T-cell (primary cell): ENCODE measurements at regions not wholly inside any gene's neighbourhood (a gene's known extent, or its start where the extent isn't known, plus 50 kb on each side); places are given as distances from the start of the nearest gene placed in this dataset.

Source experiments
- ATAC-seq, 4 experiments: fragments of 200-7000 bp in 3 of 4; fragments of 150-1000 bp in 1 of 4; cut with Tn5 transposase; replicated peaks in 1 of 4; 1 replicate in 3 of 4; 2 replicates in 1 of 4; pipeline ENCODE4 v1.10.0; 2021; ENCODE audit warnings: moderate library complexity in 3 of 4, mild to moderate bottlenecking in 2 of 4, moderate number of reproducible peaks in 1 of 4
- CTCF ChIA-PET, 2 donors: fragments of 300-600 bp; sonication (Branson Sonifier 250); formaldehyde crosslinking; loops; one replicate each; lab custom pipeline; 2022; ENCODE audit warnings: antibody characterized with exemption in 2 of 2; lab: Charles Lee
- POLR2A ChIA-PET, 2 donors: fragments of 300-600 bp; sonication (Branson Sonifier 250); formaldehyde crosslinking; loops; one replicate each; lab custom pipeline; 2022; ENCODE audit warnings: antibody characterized with exemption in 2 of 2; lab: Charles Lee
- DNase-seq, 35 experiments: peaks; one replicate each; pipeline versions ENCODE4 v3.0.0 to v3.0.0-alpha.2; 2013 to 2023
- H3K27ac ChIP-seq: one replicate; pipeline ENCODE4 v1.5.1; 2013; ENCODE audit warnings: low read length
- H3K27me3 ChIP-seq, 2 experiments: replicated peaks in 1 of 2; 1 replicate in 1 of 2; 2 replicates in 1 of 2; pipeline versions ENCODE4 v1.6.1 to v1.7.0; 2013; ENCODE audit warnings: low read length in 1 of 2, mixed read lengths in 1 of 2; ENCODE audit not compliant: control insufficient read depth in 2 of 2, insufficient read depth in 2 of 2; ENCODE audit errors: extremely low read depth in 1 of 2
- H3K36me3 ChIP-seq, 2 donors: 1 replicate in 1 of 2; 2 replicates in 1 of 2; pipeline versions ENCODE4 v1.6.1 to v1.7.0; 2013; ENCODE audit warnings: low read length in 1 of 2; ENCODE audit not compliant: control insufficient read depth in 2 of 2, insufficient read depth in 1 of 2; ENCODE audit errors: extremely low read depth in 1 of 2
- H3K4me1 ChIP-seq, 2 experiments: 1 replicate in 1 of 2; 2 replicates in 1 of 2; pipeline versions ENCODE4 v1.6.1 to v1.7.0; 2013; ENCODE audit warnings: low read length in 2 of 2, mixed read lengths in 1 of 2; ENCODE audit not compliant: insufficient read depth in 2 of 2, control insufficient read depth in 1 of 2; ENCODE audit errors: extremely low read depth in 1 of 2
- H3K4me3 ChIP-seq, 2 donors: 1 replicate in 1 of 2; 2 replicates in 1 of 2; pipeline versions ENCODE4 v1.5.1 to v1.7.0; 2013; ENCODE audit warnings: mild to moderate bottlenecking in 2 of 2, low read length in 1 of 2, moderate library complexity in 1 of 2; ENCODE audit not compliant: control insufficient read depth in 1 of 2; ENCODE audit errors: extremely low read depth in 1 of 2
- H3K9me3 ChIP-seq: 2 replicates; pipeline ENCODE4 v1.7.0; 2013
- H3K27ac Mint-ChIP-seq, 2 donors: one replicate each; pipeline ENCODE4 v1.8.0; 2020 to 2021; ENCODE audit warnings: mild to moderate bottlenecking in 2 of 2, mixed read lengths in 2 of 2
- H3K27me3 Mint-ChIP-seq, 2 donors: one replicate each; pipeline ENCODE4 v1.8.0; 2021 to 2022; ENCODE audit warnings: mixed read lengths in 2 of 2
- H3K36me3 Mint-ChIP-seq: one replicate; pipeline ENCODE4 v1.8.0; 2021; ENCODE audit warnings: mixed read lengths
- H3K4me1 Mint-ChIP-seq, 3 donors: one replicate each; pipeline ENCODE4 v1.8.0; 2020 to 2022; ENCODE audit warnings: mixed read lengths in 3 of 3, mild to moderate bottlenecking in 1 of 3
- H3K4me3 Mint-ChIP-seq, 3 donors: one replicate each; pipeline ENCODE4 v1.8.0; 2020 to 2022; ENCODE audit warnings: mild to moderate bottlenecking in 3 of 3, mixed read lengths in 3 of 3, moderate library complexity in 3 of 3
- H3K9me3 Mint-ChIP-seq, 3 donors: one replicate each; pipeline ENCODE4 v1.8.0; 2020 to 2022; ENCODE audit warnings: mixed read lengths in 3 of 3
- WGBS: methylation state at CpG from one replicate; pipeline ENCODE4 v1.1.5; 2013; ENCODE audit warnings: missing lambda C conversion rate; ENCODE audit not compliant: insufficient coverage; 5-methylcytosine and 5-hydroxymethylcytosine counted together

DNA sequence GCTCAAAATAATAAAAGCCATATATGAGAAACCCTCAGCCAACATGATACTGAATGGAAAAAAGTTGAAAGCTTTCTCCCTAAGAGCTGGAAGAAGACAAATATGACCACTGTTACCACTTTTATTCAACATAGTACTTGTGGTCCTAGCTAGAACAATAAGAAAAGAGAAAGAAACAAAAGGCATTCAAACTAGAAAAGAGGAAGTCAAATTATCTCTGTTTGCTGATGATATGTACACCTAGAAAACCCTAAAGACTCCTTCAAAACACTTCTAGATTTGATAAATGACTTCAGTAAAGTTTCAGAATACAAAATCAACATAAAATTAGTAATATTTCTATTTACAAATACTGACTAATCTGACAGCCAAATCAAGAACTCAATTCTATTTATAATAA lies 328.8 kb upstream of the GCFC2 start:
- DNase-seq (no peak), ATAC-seq (no peak)
- Mint-ChIP-seq H3K4me1 (no peaks in the 10 kb centered on the region), H3K4me3 (no peak overlapping the region), H3K27ac (no peak overlapping the region), H3K36me3 (no peaks in the 10 kb centered on the region), H3K9me3 (peaks cover 3 to 9% (median 8%) of the 10 kb centered on the region in 3 donors), H3K27me3 (no peaks in the 10 kb centered on the region)
- Histone ChIP-seq H3K27ac (no peak overlapping the region), H3K4me1 (no peaks in the 10 kb centered on the region), H3K27me3 (no peaks in the 10 kb centered on the region), H3K4me3 (no peak overlapping the region), H3K36me3 (no peaks in the 10 kb centered on the region), H3K9me3 (no peaks in the 10 kb centered on the region)
- ChIA-PET CTCF (no interaction called here), POLR2A (no interaction called here)

DNA sequence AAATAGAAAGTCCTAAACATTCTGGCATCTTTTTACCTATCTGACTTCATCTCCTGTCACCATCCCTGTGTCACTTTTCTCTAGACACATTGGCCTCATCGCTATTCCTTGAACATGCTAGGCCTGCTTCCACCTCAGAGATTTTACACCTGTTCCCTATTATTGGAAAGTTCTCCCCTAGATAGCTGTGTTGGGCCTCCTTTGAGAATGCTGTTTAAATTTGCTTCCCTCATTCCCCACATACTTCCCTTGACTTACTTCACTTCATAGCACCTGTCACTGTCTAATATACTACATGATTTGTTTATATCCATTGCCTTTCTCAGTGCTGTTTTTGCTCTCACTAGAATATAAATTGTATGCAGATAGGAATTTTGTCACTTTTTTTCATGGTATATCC lies 317.0 kb upstream of the GCFC2 start:
- Mint-ChIP-seq H3K4me3 (no peak overlapping the region), H3K9me3 (peaks cover 3 to 36% (median 15%) of the 10 kb centered on the region in 3 donors), H3K4me1 (no peaks in the 10 kb centered on the region), H3K27ac (no peak overlapping the region), H3K27me3 (no peaks in the 10 kb centered on the region), H3K36me3 (no peaks in the 10 kb centered on the region)
- ATAC-seq (no peak), DNase-seq (no peak)
- H3K4me1 ChIP-seq = no peaks in the 10 kb centered on the region
- ChIA-PET POLR2A (no interaction called here), CTCF (no interaction called here)
- H3K4me3 ChIP-seq = no peak overlapping the region
- no peaks in the 10 kb centered on the region for H3K9me3 ChIP-seq
- no peaks in the 10 kb centered on the region for H3K27me3 ChIP-seq
- H3K36me3 ChIP-seq = no peaks in the 10 kb centered on the region
- 100% methylated on average over 1 of the region's 1 CpG for WGBS
- H3K27ac ChIP-seq = no peak overlapping the region

DNA sequence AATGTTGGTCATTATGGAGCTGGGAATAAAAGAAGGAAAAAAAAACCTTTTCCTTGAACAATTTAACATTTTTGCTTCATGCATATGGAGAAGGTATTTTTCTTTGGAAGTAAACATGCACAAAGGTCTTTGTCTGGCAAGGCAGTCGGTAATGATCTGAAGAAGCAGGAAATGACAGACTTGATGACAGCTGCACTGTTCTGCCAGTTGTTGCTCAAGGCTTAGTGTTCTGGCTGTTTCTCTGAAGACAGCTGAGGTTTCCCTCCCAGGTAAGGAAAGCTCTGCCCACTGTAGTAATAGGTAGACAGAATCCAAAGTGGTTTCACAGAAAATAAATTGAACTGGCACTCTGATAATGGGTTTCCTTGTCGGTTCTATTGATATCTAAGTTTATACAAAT lies 308.4 kb upstream of the GCFC2 start:
- no peak for ATAC-seq
- no peaks in the 10 kb centered on the region for H3K27me3 Mint-ChIP-seq
- DNase-seq = no peak
- WGBS = 14% methylated on average over 1 of the region's 2 CpGs
- no peak overlapping the region for H3K27ac Mint-ChIP-seq
- ChIA-PET POLR2A (no interaction called here), CTCF (no interaction called here)
- no peak overlapping the region for H3K4me3 Mint-ChIP-seq
- H3K4me1 Mint-ChIP-seq = no peaks in the 10 kb centered on the region
- H3K4me3 ChIP-seq = no peak overlapping the region
- H3K36me3 ChIP-seq = no peaks in the 10 kb centered on the region
- H3K27me3 ChIP-seq = no peaks in the 10 kb centered on the region
- no peaks in the 10 kb centered on the region for H3K9me3 ChIP-seq
- H3K27ac ChIP-seq = no peak overlapping the region
- no peaks in the 10 kb centered on the region for H3K4me1 ChIP-seq
- H3K36me3 Mint-ChIP-seq = no peaks in the 10 kb centered on the region
- peaks cover 8 to 12% (median 12%) of the 10 kb centered on the region in 3 donors for H3K9me3 Mint-ChIP-seq

DNA sequence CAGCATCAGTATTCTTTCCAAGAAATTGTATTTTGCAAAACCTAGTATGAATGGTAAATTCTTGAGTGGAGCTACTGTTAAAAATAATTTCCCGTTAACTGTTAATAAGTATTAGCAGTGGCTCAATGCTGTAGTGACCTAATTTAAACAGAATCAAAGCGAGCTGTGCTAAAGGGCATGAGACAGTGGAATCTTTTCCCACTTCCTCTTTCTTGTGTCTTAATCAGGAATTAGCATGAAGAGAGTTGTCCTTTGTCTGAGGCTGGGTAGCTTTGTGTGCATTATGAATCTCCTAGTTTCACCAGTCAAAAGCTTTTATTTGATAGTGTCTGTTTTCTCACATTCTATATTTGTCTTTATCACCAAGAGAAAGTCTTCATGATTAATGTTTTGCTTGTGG lies 298.8 kb upstream of the GCFC2 start:
- H3K9me3 Mint-ChIP-seq = peaks cover under 1 to 8% (median 6%) of the 10 kb centered on the region in 3 donors
- no peak for ATAC-seq

DNA sequence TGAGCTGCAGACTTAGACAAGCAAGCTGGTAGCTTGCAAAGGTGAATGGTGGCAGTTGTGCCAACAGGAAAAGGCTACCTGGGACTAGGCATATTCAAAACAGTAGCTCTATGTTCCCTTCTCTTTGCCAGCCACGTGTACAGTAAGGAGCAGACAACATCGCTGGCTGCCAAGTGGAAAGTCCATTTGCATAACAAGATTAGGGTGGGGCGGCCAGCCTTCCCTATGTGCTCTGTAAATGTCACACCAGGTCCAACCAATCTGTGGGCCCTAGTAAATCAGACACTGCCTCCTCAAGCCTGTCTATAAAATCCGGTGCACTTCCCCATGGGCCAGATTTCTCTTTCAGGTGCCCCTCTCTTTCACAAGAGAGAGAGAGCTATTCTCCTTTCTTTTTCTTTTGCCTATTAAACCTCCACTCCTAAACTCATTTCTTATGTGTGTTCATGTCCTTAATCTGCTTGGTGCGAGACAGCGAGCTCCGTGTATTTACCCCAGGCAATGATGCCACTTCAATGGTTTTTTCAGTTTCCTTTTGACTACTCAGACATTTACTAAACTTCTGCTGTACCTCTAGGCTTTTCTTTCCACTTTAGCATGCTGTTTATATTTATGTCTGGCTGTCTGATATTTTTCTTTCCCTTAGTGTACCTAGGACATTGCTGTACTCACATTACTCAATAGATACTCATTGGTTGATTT lies 297.4 kb upstream of the GCFC2 start:
- POLR2A ChIA-PET = interaction anchor here in 1 of 2 donors (0.6 kb wide), 1 partner anchor 358 kb away, joined by 3 read pairs; no protein-coding TSS in a partner anchor
- no peak for DNase-seq
- no peak overlapping the region for H3K4me3 ChIP-seq
- H3K27me3 Mint-ChIP-seq = no peaks in the 10 kb centered on the region
- no peaks in the 10 kb centered on the region for H3K4me1 ChIP-seq
- H3K9me3 ChIP-seq = no peaks in the 10 kb centered on the region
- H3K4me3 Mint-ChIP-seq = no peak overlapping the region
- no peak overlapping the region for H3K27ac Mint-ChIP-seq
- no peaks in the 10 kb centered on the region for H3K4me1 Mint-ChIP-seq
- no peaks in the 10 kb centered on the region for H3K36me3 ChIP-seq
- ATAC-seq = no peak
- CTCF ChIA-PET = no interaction called here
- WGBS = 57% methylated on average over 5 of the region's 7 CpGs
- H3K36me3 Mint-ChIP-seq = no peaks in the 10 kb centered on the region
- no peaks in the 10 kb centered on the region for H3K27me3 ChIP-seq
- H3K27ac ChIP-seq = no peak overlapping the region
- H3K9me3 Mint-ChIP-seq = peaks cover 0 to 8% (median 6%) of the 10 kb centered on the region in 3 donors

More for the DNA sequence above, 298.8 kb upstream of the GCFC2 start:
- WGBS = no CpG with 5 or more reads among the region's 2 CpGs
- Mint-ChIP-seq H3K4me3 (no peak overlapping the region), H3K4me1 (no peaks in the 10 kb centered on the region), H3K27me3 (no peaks in the 10 kb centered on the region), H3K36me3 (no peaks in the 10 kb centered on the region), H3K27ac (no peak overlapping the region)
- Histone ChIP-seq H3K9me3 (no peaks in the 10 kb centered on the region), H3K27ac (no peak overlapping the region), H3K36me3 (no peaks in the 10 kb centered on the region), H3K4me3 (no peak overlapping the region), H3K4me1 (no peaks in the 10 kb centered on the region), H3K27me3 (no peaks in the 10 kb centered on the region)
- ChIA-PET CTCF (no interaction called here), POLR2A (no interaction called here)
- no peak for DNase-seq

DNA sequence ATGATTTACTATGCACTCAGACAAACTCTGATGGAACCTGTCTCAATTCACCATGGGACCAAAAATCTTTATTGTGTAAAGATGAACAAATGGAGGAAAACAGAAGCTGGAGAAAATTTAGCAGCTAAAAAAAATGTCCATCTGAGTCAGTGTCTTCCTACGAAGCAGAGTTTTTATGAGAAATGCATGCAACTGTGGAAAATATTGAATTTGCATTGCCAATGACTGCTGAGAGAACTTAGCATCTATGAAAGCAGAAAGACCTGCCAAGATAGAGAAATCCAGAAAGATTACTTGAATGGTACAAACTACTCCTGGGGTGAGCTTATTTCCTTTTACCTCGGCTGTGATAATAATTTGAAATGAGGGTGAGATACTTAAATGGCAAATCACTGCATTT lies 289.7 kb upstream of the GCFC2 start:
- Histone ChIP-seq H3K9me3 (no peaks in the 10 kb centered on the region), H3K4me3 (no peak overlapping the region), H3K27me3 (no peaks in the 10 kb centered on the region), H3K36me3 (no peaks in the 10 kb centered on the region), H3K4me1 (no peaks in the 10 kb centered on the region), H3K27ac (no peak overlapping the region)
- Mint-ChIP-seq H3K9me3 (peaks cover 13 to 23% (median 17%) of the 10 kb centered on the region in 3 donors), H3K4me1 (no peaks in the 10 kb centered on the region), H3K27me3 (no peaks in the 10 kb centered on the region), H3K27ac (no peak overlapping the region), H3K4me3 (no peak overlapping the region), H3K36me3 (no peaks in the 10 kb centered on the region)
- 17% methylated on average over 1 of the region's 2 CpGs for WGBS
- CTCF ChIA-PET = no interaction called here
- DNase-seq (no peak), ATAC-seq (no peak)
- POLR2A ChIA-PET = no interaction called here

DNA sequence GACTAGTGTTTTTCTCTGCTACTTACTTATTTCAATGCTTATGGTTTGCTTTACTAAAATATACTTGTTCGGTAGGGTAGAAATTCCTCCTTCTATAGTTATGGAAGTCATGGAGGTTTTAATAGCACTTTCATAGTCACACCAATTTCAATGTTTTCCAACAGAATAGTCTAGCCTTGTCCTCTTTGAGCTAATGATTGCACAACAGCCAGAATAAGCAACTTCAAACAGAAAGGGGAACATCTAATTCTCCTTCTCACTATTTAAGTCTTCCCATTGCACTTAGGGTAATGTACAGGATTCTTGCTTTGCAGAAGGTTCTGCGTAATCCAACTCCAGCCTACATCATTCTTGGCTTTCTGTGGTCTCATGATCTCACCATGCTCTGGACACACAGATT lies 287.7 kb upstream of the GCFC2 start:
- Histone ChIP-seq H3K4me1 (no peaks in the 10 kb centered on the region), H3K27ac (no peak overlapping the region), H3K27me3 (no peaks in the 10 kb centered on the region), H3K36me3 (no peaks in the 10 kb centered on the region), H3K9me3 (no peaks in the 10 kb centered on the region), H3K4me3 (no peak overlapping the region)
- POLR2A ChIA-PET = no interaction called here
- Mint-ChIP-seq H3K4me1 (no peaks in the 10 kb centered on the region), H3K4me3 (no peak overlapping the region), H3K27ac (no peak overlapping the region), H3K9me3 (peaks cover 19 to 31% (median 24%) of the 10 kb centered on the region in 3 donors), H3K36me3 (no peaks in the 10 kb centered on the region), H3K27me3 (no peaks in the 10 kb centered on the region)
- 75% methylated on average over 1 of the region's 2 CpGs for WGBS
- CTCF ChIA-PET = no interaction called here
- DNase-seq (no peak), ATAC-seq (no peak)
